ENCODE measurements at regions not wholly inside any gene's neighbourhood (a gene's known extent, or its start where the extent isn't known, plus 50 kb on each side); places are given as distances from the start of the nearest gene placed in this dataset.

GRCh38 chr2:18151237-18151636, 272.8 kb downstream of the KCNS3 start:
- DNase-seq (ENCODE audit: low read depth in 2 of 2): no peak

- peak; percentile 53 to 54 for DNase-seq (ENCODE audit: low read depth in 2 of 2)
Observed at GRCh38 chr2:18149660-18150246, 271.3 kb downstream of the KCNS3 start.

GRCh38 chr2:18136881-18137475, 258.5 kb downstream of the KCNS3 start:
- DNase-seq (ENCODE audit: low read depth in 2 of 2): no peak

- DNase-seq (ENCODE audit: low read depth in 2 of 2): no peak
Observed at GRCh38 chr2:18133310-18133709, 254.8 kb downstream of the KCNS3 start.

- no peak for DNase-seq (ENCODE audit: low read depth in 2 of 2)
Observed at GRCh38 chr2:18132697-18133096, 254.2 kb downstream of the KCNS3 start.

- no peak for DNase-seq (ENCODE audit: low read depth in 2 of 2)
Observed at GRCh38 chr2:18131761-18132160, 253.3 kb downstream of the KCNS3 start.

GRCh38 chr2:18129348-18129747, 250.9 kb downstream of the KCNS3 start:
- DNase-seq (ENCODE audit: low read depth in 2 of 2): no peak

GRCh38 chr2:18125303-18125702, 246.8 kb downstream of the KCNS3 start:
- DNase-seq (ENCODE audit: low read depth in 2 of 2): no peak

- no peak for DNase-seq (ENCODE audit: low read depth in 2 of 2)
Observed at GRCh38 chr2:18124116-18124835, 245.8 kb downstream of the KCNS3 start.

- no peak for DNase-seq (ENCODE audit: low read depth in 2 of 2)
Observed at GRCh38 chr2:18123577-18123976, 245.1 kb downstream of the KCNS3 start.

- DNase-seq (ENCODE audit: low read depth in 2 of 2): no peak
Observed at GRCh38 chr2:18123211-18123570, 244.7 kb downstream of the KCNS3 start.

GRCh38 chr2:18122544-18123210, 244.2 kb downstream of the KCNS3 start:
- DNase-seq (ENCODE audit: low read depth in 2 of 2): no peak

GRCh38 chr2:18119883-18120282, 241.4 kb downstream of the KCNS3 start:
- DNase-seq (ENCODE audit: low read depth in 2 of 2): peak in 1 of 2 donors; percentile 9

GRCh38 chr2:18118703-18119102, 240.2 kb downstream of the KCNS3 start:
- no peak for DNase-seq (ENCODE audit: low read depth in 2 of 2)

- peak; percentile 35 to 49 for DNase-seq (ENCODE audit: low read depth in 2 of 2)
Observed at GRCh38 chr2:18117592-18117991, 239.1 kb downstream of the KCNS3 start.

GRCh38 chr2:18110222-18110621, 231.8 kb downstream of the KCNS3 start:
- DNase-seq (ENCODE audit: low read depth in 2 of 2): no peak

GRCh38 chr2:18106841-18107240, 228.4 kb downstream of the KCNS3 start:
- DNase-seq (ENCODE audit: low read depth in 2 of 2): no peak

- DNase-seq (ENCODE audit: low read depth in 2 of 2): no peak
Observed at GRCh38 chr2:18105929-18106328, 227.5 kb downstream of the KCNS3 start.

GRCh38 chr2:18104595-18105224, 226.2 kb downstream of the KCNS3 start:
- DNase-seq (ENCODE audit: low read depth in 2 of 2): no peak

- DNase-seq (ENCODE audit: low read depth in 2 of 2): no peak
Observed at GRCh38 chr2:18096836-18097405, 218.5 kb downstream of the KCNS3 start.

- DNase-seq (ENCODE audit: low read depth in 2 of 2): no peak
Observed at GRCh38 chr2:18094277-18094676, 215.8 kb downstream of the KCNS3 start.

- DNase-seq (ENCODE audit: low read depth in 2 of 2): no peak
Observed at GRCh38 chr2:18093196-18093595, 214.7 kb downstream of the KCNS3 start.
